Karpas-422 (cell line): ENCODE measurements at regions not wholly inside any gene's neighbourhood (a gene's known extent, or its start where the extent isn't known, plus 50 kb on each side); places are given as distances from the start of the nearest gene placed in this dataset.
"Not testable (repeated sequence)": the region's sequence is repeated elsewhere in the genome, so short reads cannot be mapped to it uniquely, and the experiment has no call there.

Experiments used
- DNase-seq: peaks from one replicate; pipeline ENCODE4 v3.0.0-alpha.2; 2015
- H2AFZ ChIP-seq: fragments of 200-600 bp; sonication (generic); 2 replicates; pipeline ENCODE4 v1.6.1; 2014; ENCODE audit warnings: antibody characterized with exemption, low read length, mixed read lengths
- H3K27ac ChIP-seq: fragments of 200-600 bp; sonication (generic); 2 replicates; pipeline ENCODE4 v1.5.1; 2014; ENCODE audit warnings: mild to moderate bottlenecking, low read length, moderate library complexity
- H3K27me3 ChIP-seq: fragments of 200-600 bp; sonication (generic); 2 replicates; pipeline ENCODE4 v1.6.1; 2014; ENCODE audit warnings: low read length, mixed read lengths
- H3K36me3 ChIP-seq: fragments of 200-600 bp; sonication (generic); 2 replicates; pipeline ENCODE4 v1.6.1; 2014; ENCODE audit warnings: low read length, mixed read lengths; ENCODE audit not compliant: insufficient read depth
- H3K4me1 ChIP-seq: fragments of 200-600 bp; sonication (generic); 2 replicates; pipeline ENCODE4 v1.6.1; 2014; ENCODE audit warnings: mild to moderate bottlenecking, low read length, mixed read lengths
- H3K4me2 ChIP-seq: fragments of 200-600 bp; sonication (generic); 2 replicates; pipeline ENCODE4 v1.6.1; 2014; ENCODE audit warnings: low read length, low read depth, mild to moderate bottlenecking; ENCODE audit not compliant: poor library complexity, severe bottlenecking
- H3K4me3 ChIP-seq: fragments of 200-600 bp; sonication (generic); 2 replicates; pipeline ENCODE4 v1.5.1; 2014; ENCODE audit warnings: mild to moderate bottlenecking, antibody characterized with exemption, low read length, mixed read lengths
- H3K79me2 ChIP-seq: fragments of 200-600 bp; sonication (generic); 2 replicates; pipeline ENCODE4 v1.6.1; 2014; ENCODE audit warnings: mild to moderate bottlenecking, low read length, mixed read lengths
- H3K9ac ChIP-seq: fragments of 200-600 bp; sonication (generic); 2 replicates; pipeline ENCODE4 v1.6.0; 2014; ENCODE audit warnings: low read length
- H3K9me2 ChIP-seq: fragments of 200-600 bp; sonication (generic), shearing (Covaris generic); replicated peaks from 2 replicates; pipeline ENCODE4 v1.6.0; 2014; ENCODE audit warnings: mild to moderate bottlenecking, low read length, moderate library complexity; ENCODE audit not compliant: insufficient read depth
- H3K9me3 ChIP-seq: fragments of 300-700, 200-600 bp; sonication (generic); 2 replicates; pipeline ENCODE4 v1.6.1; 2014; ENCODE audit warnings: low read length, mixed read lengths
- H4K20me1 ChIP-seq: fragments of 200-600 bp; sonication (generic); 2 replicates; pipeline ENCODE4 v1.6.1; 2014; ENCODE audit warnings: mild to moderate bottlenecking, antibody characterized with exemption, low read length, low read depth; ENCODE audit not compliant: insufficient read depth

DNA sequence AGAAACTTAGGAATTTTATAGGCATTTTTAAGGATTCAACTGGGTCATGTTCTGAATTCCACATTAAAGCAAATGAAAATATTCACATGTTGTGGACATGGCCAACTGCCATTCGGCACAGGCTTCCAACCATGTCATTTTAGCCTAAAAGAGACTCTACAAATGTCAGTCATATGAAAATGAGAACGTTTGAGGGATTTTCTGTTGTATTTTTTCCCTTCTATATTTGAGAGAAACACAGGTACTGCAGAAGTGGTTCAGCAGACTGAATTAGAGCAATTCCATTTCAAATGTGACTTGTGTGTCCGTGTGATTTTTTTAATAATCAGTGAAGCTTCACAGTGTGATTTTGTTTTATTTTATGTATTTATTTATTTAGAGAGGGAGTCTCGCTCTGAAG lies 124.3 kb downstream of the TP53TG3F start:
- not testable (repeated sequence) for H3K79me2 ChIP-seq, H2AFZ ChIP-seq, DNase-seq, H3K27me3 ChIP-seq, H3K9me2 ChIP-seq, H3K9ac ChIP-seq, H4K20me1 ChIP-seq, H3K4me3 ChIP-seq, H3K4me2 ChIP-seq, H3K27ac ChIP-seq, H3K36me3 ChIP-seq, H3K4me1 ChIP-seq, H3K9me3 ChIP-seq

DNA sequence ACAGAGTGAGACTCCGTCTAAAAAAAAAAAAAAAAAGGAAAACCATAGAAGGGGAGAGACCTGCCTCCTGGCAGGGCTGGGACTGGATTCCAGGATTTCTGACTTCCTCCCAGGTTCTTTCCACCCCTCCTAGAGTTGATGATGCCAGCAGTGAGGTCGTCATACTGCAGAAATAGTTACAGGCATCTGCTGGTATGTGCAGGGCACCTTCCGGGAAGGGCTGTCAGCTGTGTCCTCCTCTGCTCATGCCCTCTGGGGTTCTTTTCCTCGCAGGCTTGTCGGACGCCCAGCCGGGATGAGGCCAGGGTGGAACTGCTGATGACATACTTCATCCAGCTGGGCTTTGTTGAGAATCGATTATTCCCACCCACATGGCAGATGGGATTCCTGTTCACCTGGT lies 129.2 kb downstream of the TP53TG3F start:
- not testable (repeated sequence) for H3K27me3 ChIP-seq, H3K9me2 ChIP-seq, H3K9ac ChIP-seq, H2AFZ ChIP-seq, H3K9me3 ChIP-seq, H3K4me1 ChIP-seq, H4K20me1 ChIP-seq, H3K4me2 ChIP-seq, H3K79me2 ChIP-seq, H3K27ac ChIP-seq, H3K36me3 ChIP-seq, H3K4me3 ChIP-seq, DNase-seq

DNA sequence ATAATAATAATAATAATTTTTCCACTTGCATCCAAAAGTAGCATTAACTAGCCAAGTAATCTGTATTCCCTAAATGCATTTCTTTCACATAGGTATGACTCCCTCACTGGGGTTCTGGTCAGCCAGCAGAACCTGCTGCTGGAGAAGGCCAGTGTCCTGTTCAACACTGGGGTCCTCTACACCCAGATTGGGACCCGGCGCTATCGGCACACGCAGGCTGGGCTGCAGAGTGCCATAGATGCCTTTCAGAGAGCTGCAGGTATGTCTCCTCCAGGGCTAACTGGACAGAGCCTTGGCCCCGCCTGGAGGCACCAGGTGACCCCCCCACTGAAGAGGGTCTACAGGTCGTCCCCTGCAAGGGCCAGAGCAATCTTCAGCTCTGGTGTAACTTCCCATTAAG lies 133.9 kb downstream of the TP53TG3F start:
- not testable (repeated sequence) for H3K4me1 ChIP-seq, H2AFZ ChIP-seq, H3K36me3 ChIP-seq, H3K9ac ChIP-seq, H3K27ac ChIP-seq, H3K4me2 ChIP-seq, H3K27me3 ChIP-seq, H4K20me1 ChIP-seq, H3K9me2 ChIP-seq, H3K9me3 ChIP-seq, H3K79me2 ChIP-seq, DNase-seq, H3K4me3 ChIP-seq

DNA sequence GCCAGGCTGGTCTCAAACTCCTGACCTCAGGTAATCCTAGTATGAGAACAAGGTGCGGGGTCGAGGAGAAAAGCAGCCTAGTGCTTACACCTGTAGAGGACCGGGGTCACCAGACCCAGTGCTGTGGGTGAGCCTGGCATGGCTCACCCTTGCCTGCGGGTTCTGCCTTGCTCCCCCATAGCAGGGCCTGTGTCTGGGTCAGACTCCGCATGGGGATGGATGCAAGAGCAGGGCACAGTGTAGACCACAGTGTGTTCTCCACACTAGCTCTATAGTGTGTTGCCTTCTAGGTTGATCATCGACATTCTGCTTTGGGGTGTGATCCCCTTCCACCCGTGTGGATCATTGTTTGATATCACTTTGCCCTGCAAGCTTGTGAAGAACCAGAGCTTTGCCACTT lies 135.7 kb downstream of the TP53TG3F start:
- not testable (repeated sequence) for H3K9me2 ChIP-seq, H4K20me1 ChIP-seq, H3K4me2 ChIP-seq, H3K36me3 ChIP-seq, H3K4me3 ChIP-seq, H3K4me1 ChIP-seq, H3K79me2 ChIP-seq, DNase-seq, H3K27ac ChIP-seq, H3K9ac ChIP-seq, H2AFZ ChIP-seq, H3K9me3 ChIP-seq, H3K27me3 ChIP-seq

DNA sequence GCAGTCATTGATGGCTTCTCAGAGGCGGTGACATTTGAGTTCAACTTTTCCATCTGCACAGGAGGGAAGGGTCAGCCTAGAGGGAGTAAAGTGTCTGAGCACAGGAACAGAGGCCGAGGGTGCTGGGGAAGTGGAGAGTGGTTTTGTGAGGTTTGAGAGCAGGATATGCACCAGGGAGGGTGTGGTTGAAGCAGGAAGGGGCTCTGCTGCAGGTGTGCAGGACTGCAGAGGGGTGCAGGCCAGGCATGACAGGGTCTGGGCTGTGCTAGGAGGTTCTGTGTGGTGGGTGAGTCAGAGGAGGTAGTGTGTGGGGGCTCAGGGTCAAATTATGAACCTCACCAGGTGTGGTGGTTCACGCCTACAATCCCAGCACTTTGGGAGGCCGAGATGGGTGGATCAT lies 141.6 kb downstream of the TP53TG3F start:
- not testable (repeated sequence) for H3K9ac ChIP-seq, H3K27ac ChIP-seq, H3K79me2 ChIP-seq, H3K4me1 ChIP-seq, H3K4me2 ChIP-seq, H3K27me3 ChIP-seq, H3K36me3 ChIP-seq, H2AFZ ChIP-seq, H3K9me3 ChIP-seq, DNase-seq, H4K20me1 ChIP-seq, H3K4me3 ChIP-seq, H3K9me2 ChIP-seq

DNA sequence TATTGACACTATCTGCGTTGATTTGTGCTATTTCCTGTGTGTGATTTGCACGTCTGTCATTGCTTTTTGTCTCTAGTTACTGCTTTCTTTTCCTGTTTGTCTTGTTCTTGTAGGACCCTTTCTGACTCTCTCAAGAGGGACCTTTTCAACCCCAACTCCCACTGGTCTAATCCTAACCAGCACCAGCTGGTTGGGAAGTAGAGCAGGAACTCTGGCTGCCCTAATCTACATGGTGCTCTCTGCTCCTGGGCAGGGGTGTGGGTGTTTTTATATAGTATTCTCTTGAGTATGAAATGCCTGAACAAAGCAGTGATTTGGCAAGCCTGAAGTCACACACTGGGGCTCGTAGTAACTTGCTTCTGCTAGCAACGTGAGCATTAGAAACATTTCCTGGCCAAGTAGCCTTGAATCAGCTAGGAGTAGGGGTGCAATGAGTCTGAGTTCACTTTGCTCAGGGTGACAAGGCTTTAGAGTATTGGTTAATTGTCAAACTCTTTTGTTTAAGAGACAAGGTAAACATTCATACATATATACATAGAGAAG lies 164.2 kb downstream of the TP53TG3F start:
- H2AFZ ChIP-seq, H3K79me2 ChIP-seq, H3K4me1 ChIP-seq, H4K20me1 ChIP-seq, H3K4me3 ChIP-seq, H3K27ac ChIP-seq, H3K36me3 ChIP-seq, H3K9ac ChIP-seq, H3K9me2 ChIP-seq, DNase-seq, H3K4me2 ChIP-seq, H3K9me3 ChIP-seq, H3K27me3 ChIP-seq: not testable (repeated sequence)

DNA sequence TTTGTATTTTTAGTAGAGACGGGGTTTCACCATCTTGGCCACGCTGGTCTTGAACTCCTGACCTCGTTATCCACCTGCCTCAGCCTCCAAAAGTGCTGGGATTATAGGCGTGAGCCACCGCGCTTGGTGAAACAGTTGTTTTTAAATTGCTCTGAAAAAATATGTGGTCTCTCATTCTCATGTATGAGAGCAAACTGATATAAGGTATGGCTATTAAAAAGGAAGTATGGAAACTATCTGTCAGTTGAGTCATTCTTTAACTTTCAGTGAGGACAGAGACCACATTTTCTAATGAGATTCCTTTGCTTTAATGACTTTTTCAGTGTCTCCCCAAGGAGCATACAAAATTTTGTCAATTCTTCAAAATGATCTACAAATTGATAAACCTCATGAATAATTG lies 169.5 kb downstream of the TP53TG3F start:
- H3K27me3 ChIP-seq, H3K4me1 ChIP-seq, DNase-seq, H2AFZ ChIP-seq, H3K27ac ChIP-seq, H3K9me3 ChIP-seq, H4K20me1 ChIP-seq, H3K9ac ChIP-seq, H3K9me2 ChIP-seq, H3K36me3 ChIP-seq, H3K4me2 ChIP-seq, H3K4me3 ChIP-seq, H3K79me2 ChIP-seq: not testable (repeated sequence)

DNA sequence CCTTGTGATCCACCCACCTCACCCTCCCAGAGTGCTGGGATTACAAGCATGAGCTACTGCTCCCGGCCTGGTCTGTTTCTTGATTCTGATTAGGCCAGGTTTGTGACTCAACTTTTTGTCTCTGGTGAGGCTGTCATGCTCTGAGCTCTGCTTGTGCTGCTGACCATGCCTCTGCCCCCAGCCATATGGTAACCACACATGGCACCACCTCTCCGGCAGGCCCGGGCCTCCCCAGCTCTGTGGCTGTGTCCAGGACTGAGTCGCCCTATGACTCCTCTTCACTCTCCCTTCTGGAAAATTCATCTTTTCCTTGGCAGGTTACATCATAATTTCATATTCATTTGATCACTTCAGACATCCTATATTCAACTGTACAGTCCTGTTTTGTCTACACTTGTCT lies 172.3 kb downstream of the TP53TG3F start:
- H3K9me2 ChIP-seq, H3K36me3 ChIP-seq, H2AFZ ChIP-seq, H3K79me2 ChIP-seq, H3K4me3 ChIP-seq, H3K27ac ChIP-seq, H3K9me3 ChIP-seq, DNase-seq, H4K20me1 ChIP-seq, H3K4me1 ChIP-seq, H3K4me2 ChIP-seq, H3K27me3 ChIP-seq, H3K9ac ChIP-seq: not testable (repeated sequence)

DNA sequence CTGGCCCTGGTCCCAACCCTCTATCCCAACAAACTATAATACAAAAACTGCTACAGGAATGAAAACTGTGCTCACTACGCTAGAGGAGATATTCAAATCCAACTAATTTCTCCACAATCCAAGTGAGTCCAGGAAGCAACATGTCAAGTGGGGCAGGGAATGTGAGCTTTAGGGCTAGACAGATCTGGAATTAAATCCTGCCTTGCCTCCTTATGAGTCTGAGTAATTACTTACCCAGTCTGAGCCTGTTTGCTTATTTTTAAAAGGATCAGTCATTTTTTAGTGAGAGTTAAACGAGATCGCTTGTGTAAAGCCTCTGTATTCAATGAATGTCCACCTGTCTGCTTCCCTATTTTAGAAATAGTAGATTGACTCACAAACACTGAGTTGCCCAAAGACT lies 174.6 kb downstream of the TP53TG3F start:
- not testable (repeated sequence) for DNase-seq, H2AFZ ChIP-seq, H3K4me1 ChIP-seq, H3K4me2 ChIP-seq, H3K27me3 ChIP-seq, H3K9ac ChIP-seq, H3K4me3 ChIP-seq, H3K9me3 ChIP-seq, H3K9me2 ChIP-seq, H4K20me1 ChIP-seq, H3K27ac ChIP-seq, H3K36me3 ChIP-seq, H3K79me2 ChIP-seq
